NCI-H82 treated with DMSO at 0.1 percent for 48 hours (cell line): ENCODE measurements at regions not wholly inside any gene's neighbourhood (a gene's known extent, or its start where the extent isn't known, plus 50 kb on each side); places are given as distances from the start of the nearest gene placed in this dataset.

ENCODE experiments used
- DNase-seq: peaks from one replicate; lab custom pipeline; 2025; ENCODE audit not compliant: unreplicated experiment; lab: John Stamatoyannopoulos, UW

- DNase-seq = peak; percentile 3
Observed at GRCh38 chr14:61110316-61111082, 129.5 kb downstream of the SLC38A6 start.

GRCh38 chr14:61109288-61109687 is 128.2 kb downstream of the SLC38A6 start:
- DNase-seq = no peak

DNA sequence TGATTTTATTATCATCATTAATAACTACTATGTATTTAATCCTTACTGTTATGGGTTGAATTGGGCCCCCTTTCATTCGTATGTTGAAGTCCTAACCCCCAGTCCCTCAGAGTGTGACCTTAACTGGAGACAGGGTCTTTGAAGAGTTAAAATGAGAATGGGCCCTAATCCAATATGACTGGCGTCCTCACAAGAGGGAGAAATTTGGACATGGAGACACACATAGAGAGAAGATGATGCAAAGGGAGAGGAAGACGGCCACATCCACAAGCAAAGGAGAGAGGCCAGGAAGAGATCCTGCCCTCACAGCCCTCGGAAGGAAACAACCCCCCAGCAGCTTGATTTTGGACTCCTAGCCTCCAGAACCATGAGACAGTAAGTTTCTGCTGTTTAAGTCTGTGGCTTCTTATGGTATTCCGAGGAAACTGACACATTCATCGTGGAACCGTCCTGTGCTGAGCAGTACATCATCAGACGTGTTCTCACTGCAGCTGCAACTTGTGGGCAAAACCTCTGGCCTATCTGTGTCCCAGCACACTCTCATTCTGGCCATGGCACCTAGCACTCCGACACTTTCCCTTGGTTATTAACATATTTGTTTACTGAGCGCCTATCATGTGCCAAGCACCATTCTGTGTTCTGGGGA is 127.6 kb downstream of the SLC38A6 start:
- DNase-seq = no peak

DNA sequence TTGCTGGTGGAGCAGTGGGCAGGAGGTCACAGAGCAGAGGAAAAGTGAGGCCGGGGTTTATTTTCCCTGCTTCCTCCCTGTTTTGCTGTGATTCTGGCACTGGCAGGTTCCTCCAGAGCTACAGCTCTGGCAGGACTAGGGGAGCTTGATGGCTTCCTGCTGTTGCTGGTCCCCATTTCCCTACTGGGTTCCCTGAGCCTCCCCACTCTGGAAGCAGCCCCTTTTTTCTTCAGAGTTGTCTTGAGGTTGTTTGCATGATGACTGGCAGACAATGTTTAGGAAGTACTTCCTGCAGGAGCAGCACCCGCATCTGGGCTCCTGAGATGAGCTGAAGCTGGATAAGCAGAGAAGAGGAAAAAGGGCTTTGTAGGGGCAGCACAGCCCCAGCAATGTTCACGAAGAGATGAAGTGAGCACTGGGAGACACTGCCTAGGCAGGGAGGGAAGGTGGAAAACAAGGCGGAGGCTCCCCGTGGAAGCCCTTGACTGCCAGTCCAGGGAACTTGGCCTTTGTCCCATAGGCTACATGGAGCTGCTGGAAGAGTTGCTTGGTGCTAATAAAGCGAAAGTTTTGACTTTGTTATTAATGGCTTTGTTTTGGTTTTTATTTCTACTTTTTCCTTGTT is 126.9 kb downstream of the SLC38A6 start:
- DNase-seq = no peak

DNA sequence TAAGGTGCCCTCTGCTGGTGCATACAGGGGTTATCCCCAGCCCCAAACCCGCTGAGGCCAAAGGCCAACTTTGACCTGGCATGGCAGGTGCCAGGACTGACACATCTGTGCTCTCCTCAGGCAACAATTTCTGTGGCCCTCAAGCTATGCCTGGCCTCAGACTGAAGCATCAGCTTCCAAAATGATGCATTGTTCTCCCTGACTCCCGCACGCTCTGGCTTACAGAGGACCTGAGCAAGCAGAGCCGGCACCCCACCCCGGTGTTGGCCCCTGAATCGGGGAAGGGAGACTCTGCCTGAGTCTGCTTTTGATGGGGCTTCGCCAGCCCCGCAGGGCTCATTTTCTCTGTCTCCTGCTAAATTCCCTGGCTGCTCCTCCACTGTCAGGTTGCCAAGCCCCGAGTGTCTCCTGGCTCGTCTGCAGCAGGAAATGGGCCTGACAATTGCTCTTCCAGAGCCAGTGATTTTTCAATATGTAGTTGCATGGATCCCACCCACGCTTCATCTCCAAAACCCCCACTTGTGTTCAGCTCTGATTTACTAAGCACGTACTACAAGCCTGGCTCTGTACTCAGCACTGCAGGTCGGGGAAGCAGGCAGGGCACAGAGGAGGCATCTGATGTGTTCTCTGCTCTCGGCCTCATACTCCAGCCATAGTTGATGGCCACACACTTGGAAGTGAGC is 126.1 kb downstream of the SLC38A6 start:
- DNase-seq = no peak

- no peak for DNase-seq
Observed at GRCh38 chr14:61106271-61106958, 125.4 kb downstream of the SLC38A6 start.

DNA sequence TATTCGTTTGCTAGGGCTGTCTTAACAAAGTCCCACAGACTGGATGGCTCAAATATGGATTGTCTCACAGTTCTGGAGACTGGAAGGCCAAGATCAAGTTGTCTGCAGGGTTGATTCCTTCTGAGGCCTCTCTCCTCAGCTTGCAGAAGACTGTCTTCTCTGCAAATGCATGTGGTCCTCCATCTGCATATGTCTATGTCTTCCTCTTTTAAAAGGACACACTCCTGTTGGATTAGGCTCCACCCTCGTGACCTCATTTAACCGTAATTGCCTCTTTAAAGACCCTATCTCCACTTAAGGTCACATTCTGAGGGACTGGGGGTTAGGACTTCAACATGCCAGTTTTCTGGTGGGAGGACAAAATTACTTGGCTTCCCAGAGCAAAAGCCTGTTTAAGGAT is 123.3 kb downstream of the SLC38A6 start:
- no peak for DNase-seq

DNA sequence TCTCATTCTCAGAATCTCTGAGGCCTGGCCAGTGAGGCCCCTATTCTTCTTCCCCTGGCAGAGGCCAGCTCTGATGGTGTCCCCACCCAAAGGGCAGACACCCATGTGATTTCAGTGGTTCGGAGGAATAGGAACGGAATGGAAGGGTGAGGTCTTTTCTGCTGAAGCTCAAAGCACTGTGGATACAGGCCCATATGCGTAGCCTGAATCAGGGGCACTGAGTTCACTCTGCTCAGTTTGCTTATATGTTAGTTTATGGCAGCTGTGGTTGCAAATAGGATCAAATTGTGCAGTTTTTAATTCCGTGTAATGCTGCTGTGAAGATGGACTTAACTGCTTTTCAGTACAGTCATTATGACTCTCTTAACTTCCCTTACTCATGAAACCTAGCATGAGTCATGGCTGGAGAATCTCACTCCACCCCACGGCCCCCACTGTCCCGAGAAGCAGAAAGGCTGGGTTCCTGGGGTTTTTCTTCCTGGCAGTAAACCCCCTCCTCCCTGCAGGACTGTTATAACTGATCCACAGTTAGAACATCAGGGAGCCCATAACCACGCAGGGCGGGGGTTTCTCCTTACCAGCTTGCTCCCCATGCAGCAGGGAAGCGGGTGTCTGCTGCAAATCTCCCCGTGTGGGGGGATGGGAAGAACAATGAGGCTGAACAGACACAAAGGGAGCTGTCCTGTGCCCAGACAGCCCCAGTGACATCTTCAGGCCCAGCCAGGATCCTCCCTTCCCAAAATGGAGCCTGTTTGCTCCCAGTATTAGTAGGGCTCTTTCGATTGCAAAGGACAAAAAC is 122.7 kb downstream of the SLC38A6 start:
- DNase-seq = peak; percentile 7

DNA sequence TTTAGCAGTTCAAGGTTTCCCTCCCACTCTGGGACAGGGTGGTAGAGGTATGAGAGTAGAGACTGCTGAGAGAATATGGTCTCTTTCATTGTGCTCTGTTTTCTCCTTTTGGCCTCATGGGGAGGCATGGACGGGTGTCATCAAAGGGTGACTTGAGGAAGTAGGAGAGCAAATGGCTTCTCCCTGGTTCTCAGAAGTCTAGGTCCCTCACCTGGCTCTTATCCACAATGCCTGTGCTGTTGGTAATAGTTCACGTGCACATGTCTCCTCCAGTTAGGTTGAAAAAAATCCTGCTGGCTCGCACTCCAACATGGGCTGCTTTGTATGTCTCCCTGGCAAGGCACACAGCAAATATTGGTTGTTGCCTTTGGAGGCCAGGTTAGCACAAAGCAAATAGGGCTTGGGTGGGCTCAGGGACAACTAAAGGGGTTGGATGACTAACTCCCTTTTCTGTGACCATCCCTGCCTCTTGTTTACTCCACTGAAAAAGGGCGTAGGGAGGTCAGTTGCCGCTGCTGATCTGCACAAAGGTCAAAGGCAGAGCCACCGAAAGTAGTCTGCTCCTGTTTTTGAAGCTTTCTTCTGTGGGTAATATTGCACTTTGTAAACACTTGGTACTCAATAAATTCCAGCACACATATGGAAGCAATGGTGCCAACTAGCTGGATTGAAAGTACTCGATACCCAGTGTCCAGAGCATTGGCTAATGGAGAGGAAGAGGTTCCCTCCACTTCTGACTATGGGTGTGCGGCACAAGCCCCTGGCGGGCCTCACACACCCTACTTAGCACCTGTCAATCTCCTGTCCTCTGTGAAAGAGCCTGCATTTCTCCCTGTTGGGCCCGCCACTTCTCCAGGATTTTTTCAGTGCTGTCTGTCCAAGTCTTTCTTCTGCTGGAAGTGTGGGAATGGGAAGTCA is 121.8 kb downstream of the SLC38A6 start:
- no peak for DNase-seq
